HG03442 (cell line): ENCODE measurements at regions not wholly inside any gene's neighbourhood (a gene's known extent, or its start where the extent isn't known, plus 50 kb on each side); places are given as distances from the start of the nearest gene placed in this dataset.
"Not testable (repeated sequence)": the region's sequence is repeated elsewhere in the genome, so short reads cannot be mapped to it uniquely, and the experiment has no call there.

ENCODE experiments used
- ATAC-seq: cut with Tn5 transposase; IDR thresholded peaks from one replicate; pipeline ENCODE4 v1.9.1; 2021; ENCODE audit warnings: mild to moderate bottlenecking, moderate library complexity; ENCODE audit not compliant: unreplicated experiment

GRCh38 chr3:16704941-16705340, 99.7 kb upstream of the DAZL start:
- no peak for ATAC-seq

GRCh38 chr3:16707260-16707659, 102.0 kb upstream of the DAZL start:
- ATAC-seq, result no peak

DNA sequence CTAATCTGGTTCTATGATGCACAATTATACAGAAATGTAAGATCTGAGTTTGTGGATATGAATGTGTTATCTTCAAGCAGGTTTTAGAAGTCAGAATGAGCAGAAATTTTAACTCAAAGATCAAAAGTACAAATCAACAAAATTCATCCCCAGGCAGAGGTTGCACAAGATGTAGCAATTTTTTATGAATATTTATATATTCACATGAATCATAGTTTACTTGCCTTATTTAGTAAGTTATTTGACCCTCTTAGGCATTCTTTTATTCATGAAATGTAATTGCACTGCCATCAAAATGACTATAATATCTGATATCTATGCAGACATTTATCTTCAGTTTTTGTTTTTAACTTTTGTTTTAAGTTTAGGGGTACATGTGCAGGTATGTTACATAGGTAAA, 103.1 kb upstream of the DAZL start:
- ATAC-seq, result no peak

DNA sequence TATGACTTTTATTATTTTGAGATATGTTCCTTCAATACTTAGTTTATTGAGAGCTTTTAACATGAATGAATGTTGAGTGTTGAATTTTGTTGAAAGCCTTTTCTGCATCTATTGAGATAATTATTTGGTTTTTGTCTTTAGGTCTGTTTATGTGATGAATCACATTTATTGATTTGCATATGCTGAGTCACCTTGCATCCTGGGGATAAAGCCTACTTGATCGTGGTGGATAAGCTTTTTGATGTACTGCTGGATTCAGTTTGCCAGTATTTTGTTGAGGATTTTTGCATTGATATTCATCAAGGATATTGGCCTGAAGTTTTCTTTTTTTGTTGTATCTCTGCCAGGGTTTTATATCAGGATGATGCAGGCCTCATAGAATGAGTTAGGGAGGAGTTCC, 106.5 kb upstream of the DAZL start:
- ATAC-seq, result not testable (repeated sequence)

DNA sequence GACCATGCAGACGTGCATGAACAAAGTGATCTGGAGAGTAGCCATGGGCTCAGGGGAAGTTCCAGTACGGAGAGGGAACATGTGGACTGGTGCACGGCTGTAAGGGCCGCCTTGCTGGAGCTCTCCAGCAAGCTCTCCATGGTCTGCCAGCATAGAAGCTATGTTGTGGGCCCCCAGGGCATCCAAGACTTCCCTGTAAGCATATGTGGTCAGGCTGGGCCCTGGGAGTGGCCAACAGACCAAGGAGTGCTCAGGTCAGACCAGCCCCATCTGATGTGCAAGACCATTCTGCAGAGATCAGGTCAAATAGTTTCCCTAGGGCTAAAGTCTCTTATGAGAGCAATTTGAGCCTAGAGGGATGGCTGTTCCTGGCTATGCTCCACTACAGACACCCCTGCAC, 110.1 kb upstream of the DAZL start:
- no peak for ATAC-seq

DNA sequence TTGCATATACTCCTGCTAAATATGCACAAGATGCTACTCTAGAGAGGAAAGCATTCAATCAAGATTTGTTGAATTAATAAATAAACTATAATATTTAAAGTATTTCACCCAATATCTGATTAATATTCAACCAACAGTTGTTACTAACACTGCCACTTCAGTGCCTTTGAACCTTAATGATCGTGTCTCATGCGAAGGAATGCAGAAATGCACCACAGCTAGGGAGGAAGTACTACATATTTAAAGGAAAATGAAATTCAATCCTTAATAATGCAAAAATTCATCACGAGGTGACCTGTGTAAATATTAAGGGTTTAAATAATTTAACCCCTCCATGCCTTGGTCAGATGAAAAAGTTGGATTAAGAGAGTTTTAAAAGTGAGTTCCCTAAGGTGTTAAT, 114.2 kb upstream of the DAZL start:
- ATAC-seq, result no peak

DNA sequence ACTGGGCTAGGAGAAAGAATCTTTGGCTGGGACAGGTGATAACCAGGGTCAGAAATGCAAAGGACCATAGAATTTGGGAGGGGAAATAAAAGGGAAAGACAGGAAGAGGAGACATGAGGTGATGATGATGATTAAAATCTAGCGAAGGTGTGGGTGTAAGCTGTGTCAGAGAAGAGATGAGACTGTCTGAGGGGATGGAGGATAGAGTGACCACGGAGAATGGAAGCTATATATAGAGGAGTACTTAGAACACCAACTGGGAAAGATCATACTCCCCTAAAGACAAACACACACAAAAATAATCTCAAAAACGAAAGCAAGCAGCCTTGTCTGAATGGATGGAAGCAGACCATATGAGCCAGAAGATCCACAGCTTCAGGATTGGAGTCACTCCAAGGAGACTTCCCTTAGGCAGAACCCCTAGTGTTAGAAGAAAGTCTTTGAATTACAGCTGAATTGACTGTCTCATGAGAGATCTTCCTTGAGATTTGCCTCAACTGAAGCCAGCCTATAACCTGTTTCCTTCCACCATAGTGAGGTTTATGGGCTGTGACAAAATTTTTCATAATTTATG, 115.2 kb upstream of the DAZL start:
- no peak for ATAC-seq

- ATAC-seq, result no peak
These were observed 116.3 kb upstream of the DAZL start for GRCh38 chr3:16721494-16721893.

DNA sequence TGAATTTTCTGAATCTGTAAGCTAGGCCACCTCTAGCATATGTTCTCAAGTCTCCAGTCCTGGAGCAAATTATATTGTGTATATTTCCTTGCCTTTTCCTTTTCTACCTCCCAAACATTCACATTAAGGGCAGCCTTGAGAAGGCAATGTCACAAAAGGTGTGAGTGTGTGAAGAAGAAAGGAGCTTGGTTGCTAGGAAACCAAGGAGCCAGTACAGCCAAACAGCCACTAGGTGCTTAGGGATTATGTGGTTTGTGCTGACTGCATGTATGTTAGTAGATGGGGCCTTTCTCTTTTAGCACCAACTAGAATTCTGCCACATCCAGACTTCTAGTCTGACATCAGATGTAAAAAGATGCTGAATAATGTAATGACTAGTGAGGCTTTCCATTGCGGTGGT, 118.8 kb upstream of the DAZL start:
- no peak for ATAC-seq

DNA sequence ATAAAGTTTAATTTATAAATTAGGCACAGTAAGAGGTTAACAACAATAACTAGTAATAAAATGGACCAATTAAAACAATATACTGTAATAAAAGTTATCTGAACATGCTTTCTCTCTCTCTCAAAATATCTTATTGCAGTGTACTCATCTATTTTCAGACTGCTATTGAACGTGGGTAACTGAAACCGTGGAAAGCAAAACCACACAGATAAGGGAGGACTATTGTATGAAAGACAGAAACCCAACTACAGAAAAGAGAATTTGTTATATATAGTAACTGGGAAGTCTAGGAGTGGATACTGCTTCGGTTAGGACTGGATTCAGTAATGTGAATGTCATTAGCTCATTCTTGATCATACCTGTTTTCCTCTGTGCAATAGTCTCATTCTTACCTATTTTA, 119.3 kb upstream of the DAZL start:
- ATAC-seq, result no peak

GRCh38 chr3:16725972-16726371, 120.7 kb upstream of the DAZL start:
- ATAC-seq, result no peak

DNA sequence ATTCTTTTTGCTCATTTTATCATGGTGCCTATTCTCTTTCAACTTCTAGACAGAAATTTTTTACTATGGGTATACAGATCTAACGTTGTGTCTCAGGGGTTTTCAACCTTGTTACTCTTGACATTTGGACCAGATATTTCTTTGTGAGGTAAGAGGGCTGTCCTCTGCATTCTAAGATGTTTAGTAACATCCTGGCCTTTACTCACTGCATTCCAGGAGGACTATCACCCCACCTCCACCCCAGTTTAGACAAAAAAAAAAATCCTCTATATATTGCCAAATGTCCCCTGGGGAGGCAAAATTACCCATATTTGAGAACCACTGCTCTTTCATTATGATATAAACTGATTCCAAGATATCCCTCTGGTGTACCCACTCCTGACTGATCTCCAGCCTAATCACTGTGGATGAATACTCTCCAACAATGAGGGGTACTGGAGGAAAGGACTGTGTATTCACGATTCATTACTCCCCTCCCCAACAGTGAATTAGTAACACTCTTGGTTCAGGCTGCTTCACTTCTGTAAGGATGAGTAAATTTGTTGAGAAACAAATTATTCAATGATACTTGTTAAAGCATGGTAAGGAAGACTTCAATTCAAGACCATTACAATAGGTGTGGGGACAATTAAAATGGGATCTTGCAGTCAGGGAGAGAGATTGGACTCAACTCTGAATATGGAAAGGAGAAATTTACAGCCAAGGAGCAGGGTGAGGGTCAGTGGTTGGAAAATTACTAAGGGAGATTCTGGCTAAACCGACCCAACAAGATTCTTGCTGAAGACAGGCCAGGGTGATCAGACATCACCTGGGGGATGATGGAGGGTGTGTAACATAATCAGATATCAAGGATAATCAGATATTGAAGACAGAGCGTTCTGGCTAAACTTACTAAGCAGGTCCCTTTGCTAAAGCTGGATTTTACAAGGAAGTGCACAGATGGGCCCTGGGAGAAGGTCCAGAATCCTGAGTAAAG, 123.8 kb upstream of the DAZL start:
- ATAC-seq, result no peak

DNA sequence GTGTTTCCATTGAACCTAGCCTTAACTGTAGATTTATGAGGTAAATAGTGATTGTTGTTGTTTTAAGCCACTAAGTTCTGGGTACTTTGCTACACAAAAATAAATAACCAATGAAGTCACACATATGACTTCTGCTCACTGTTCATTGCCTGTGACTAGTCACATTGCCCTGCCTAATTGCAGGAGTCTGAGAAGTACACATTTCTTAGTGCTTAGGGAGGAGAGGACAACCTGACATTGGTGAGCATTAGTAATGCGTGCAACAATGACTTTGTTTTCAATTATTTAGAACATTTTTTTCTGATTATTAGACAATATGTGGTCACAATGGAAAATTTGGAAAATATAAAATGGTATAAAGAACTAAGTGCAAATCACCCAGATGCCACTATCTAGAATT, 133.2 kb upstream of the DAZL start:
- ATAC-seq, result no peak

- ATAC-seq, result no peak
These were observed 134.4 kb upstream of the DAZL start for GRCh38 chr3:16739541-16740105.

GRCh38 chr3:16740515-16740914, 135.3 kb upstream of the DAZL start:
- no peak for ATAC-seq

DNA sequence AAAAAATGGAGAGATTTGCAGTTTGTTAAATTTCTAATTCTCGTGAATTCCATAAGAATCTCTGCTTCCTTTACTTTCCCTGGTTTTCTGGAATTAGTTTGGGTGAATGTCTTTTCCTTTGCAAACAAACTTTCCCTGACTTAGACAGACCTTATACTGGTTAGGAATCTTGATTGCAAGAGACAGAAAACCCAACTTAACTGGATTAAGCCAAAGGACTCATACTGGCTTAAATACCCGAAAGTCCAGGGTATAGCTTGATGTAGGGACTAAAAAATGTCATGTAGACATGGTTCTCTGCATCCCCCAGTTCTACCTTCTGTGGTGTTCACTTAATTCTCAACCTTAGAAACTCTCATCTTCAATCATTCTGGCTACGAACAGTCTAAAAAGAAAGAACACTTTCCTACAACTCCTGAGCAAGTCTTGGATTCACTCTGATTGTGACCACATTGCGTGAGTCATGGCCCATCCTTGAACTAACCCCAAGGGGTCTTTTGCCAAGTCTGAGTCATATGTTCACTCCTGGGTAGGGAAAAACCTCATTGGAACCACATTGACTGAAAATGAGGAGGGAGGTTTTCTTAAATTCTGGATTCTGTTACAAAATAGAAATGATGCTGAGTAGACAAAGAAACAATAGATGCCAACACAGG, 136.0 kb upstream of the DAZL start:
- ATAC-seq, result no peak

DNA sequence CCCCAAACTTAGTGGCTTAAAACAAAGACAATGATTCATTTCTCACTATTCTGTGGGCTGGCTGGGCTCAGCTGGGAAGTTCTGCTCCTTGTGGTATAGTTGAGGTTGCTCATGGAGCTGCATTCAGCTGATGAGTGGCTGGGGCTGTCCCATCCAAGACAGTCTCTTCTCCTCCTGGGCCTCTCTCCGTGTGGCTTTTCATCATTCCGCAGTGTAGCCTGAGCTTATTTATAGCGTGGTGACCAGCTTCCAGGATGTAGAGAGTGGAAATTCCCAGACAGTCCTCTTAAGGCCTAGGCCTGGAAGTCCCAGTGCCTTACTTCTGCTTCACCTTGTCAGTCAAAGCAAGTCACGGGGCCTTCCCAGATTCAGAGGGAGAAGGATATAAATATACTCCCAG, 136.7 kb upstream of the DAZL start:
- ATAC-seq, result no peak

DNA sequence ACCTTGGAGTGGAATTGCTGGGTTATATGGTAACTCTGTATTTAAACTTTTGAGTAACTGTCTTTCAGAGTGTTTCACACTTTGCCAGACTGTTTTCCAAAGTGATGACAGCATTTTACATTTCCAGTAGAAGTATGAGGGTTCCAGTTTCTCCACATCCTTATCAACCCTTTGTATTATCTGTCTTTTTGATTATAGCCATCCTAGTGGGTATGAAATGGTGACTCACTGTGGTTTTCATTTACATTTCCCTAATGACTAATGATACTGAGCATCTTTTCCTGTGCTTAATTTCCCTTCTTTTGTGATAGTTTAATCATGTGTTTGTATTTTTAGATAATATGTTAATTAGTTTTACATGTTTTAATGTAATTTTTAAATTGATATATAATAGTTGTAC, 138.1 kb upstream of the DAZL start:
- no peak for ATAC-seq

GRCh38 chr3:16759227-16759903, 125.4 kb upstream of the PLCL2 start:
- no peak for ATAC-seq

GRCh38 chr3:16761571-16761970, 123.2 kb upstream of the PLCL2 start:
- ATAC-seq, result no peak

DNA sequence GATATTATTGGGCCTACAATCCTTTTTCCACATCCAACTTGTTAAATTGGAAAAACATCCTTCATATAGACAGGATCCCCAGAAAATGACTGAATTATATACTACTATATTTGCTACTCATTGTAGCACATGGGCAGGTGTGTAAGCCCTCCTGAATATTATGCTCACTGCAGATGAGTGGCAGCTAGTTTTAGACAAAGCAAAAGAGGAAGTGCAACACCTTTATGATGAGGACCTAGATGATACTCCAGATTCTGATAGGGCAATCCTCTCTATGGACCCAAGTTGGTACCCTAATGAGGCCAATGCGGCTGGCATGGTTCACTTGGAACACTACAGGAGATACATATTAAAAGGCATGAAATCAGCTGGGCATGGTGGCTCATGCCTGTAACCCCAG, 119.1 kb upstream of the PLCL2 start:
- no peak for ATAC-seq
